Naive thymus-derived CD4-positive, alpha-beta T cell (primary cell): ENCODE measurements at regions not wholly inside any gene's neighbourhood (a gene's known extent, or its start where the extent isn't known, plus 50 kb on each side); places are given as distances from the start of the nearest gene placed in this dataset.

Source experiments
- ATAC-seq: fragments of 150-1000 bp; cut with Tn5 transposase; 2 replicates; pipeline ENCODE4 v1.10.0; 2021; ENCODE audit warnings: mild to moderate bottlenecking, moderate library complexity
- CTCF ChIA-PET: fragments of 350-600 bp; sonication (Branson Sonifier 250); formaldehyde crosslinking; loops from one replicate; lab custom pipeline; 2021; ENCODE audit warnings: antibody characterized with exemption; lab: Charles Lee
- POLR2A ChIA-PET: fragments of 350-600 bp; sonication (Branson Sonifier 250); formaldehyde crosslinking; loops from one replicate; lab custom pipeline; 2021; ENCODE audit warnings: antibody characterized with exemption, inconsistent platforms; lab: Charles Lee
- DNase-seq, 9 donors: peaks; one replicate each; pipeline versions ENCODE4 v3.0.0 to v3.0.0-alpha.2; 2020 to 2022; ENCODE audit warnings: mixed read lengths in 1 of 9
- H3K27ac ChIP-seq: one replicate; pipeline ENCODE4 v1.7.0; 2013; ENCODE audit warnings: mild to moderate bottlenecking, low read depth, low read length, moderate library complexity
- H3K27me3 ChIP-seq, 2 donors: one replicate each; pipeline ENCODE4 v1.7.0; 2013; ENCODE audit warnings: low read length in 2 of 2, mild to moderate bottlenecking in 2 of 2, moderate library complexity in 2 of 2; ENCODE audit not compliant: control insufficient read depth in 2 of 2, insufficient read depth in 2 of 2
- H3K36me3 ChIP-seq, 3 experiments: 1 replicate in 2 of 3; 2 replicates in 1 of 3; pipeline ENCODE4 v1.7.0; 2013; ENCODE audit warnings: low read length in 3 of 3, mild to moderate bottlenecking in 3 of 3, moderate library complexity in 1 of 3; ENCODE audit not compliant: insufficient read depth in 3 of 3, control insufficient read depth in 2 of 3
- H3K4me1 ChIP-seq, 2 donors: one replicate each; pipeline ENCODE4 v1.7.0; 2013; ENCODE audit warnings: low read length in 2 of 2, mild to moderate bottlenecking in 2 of 2, moderate library complexity in 1 of 2; ENCODE audit not compliant: control insufficient read depth in 2 of 2, insufficient read depth in 2 of 2
- H3K4me3 ChIP-seq: 2 replicates; pipeline ENCODE4 v1.7.0; 2013; ENCODE audit warnings: mild to moderate bottlenecking, low read length
- H3K9me3 ChIP-seq, 3 experiments: 1 replicate in 2 of 3; 2 replicates in 1 of 3; pipeline ENCODE4 v1.7.0; 2013; ENCODE audit warnings: low read length in 3 of 3; ENCODE audit not compliant: control insufficient read depth in 2 of 3
- H3K27ac Mint-ChIP-seq, 9 donors: one replicate each; pipeline ENCODE4 v1.8.0; 2020 to 2022; ENCODE audit warnings: mixed read lengths in 9 of 9, mild to moderate bottlenecking in 8 of 9, moderate library complexity in 5 of 9, inconsistent platforms in 2 of 9
- H3K27me3 Mint-ChIP-seq, 5 donors: one replicate each; pipeline ENCODE4 v1.8.0; 2021 to 2022; ENCODE audit warnings: mixed read lengths in 5 of 5, mild to moderate bottlenecking in 1 of 5
- H3K36me3 Mint-ChIP-seq, 5 donors: one replicate each; pipeline ENCODE4 v1.8.0; 2020 to 2022; ENCODE audit warnings: mixed read lengths in 5 of 5, mild to moderate bottlenecking in 3 of 5, inconsistent platforms in 1 of 5
- H3K4me1 Mint-ChIP-seq, 7 donors: one replicate each; pipeline ENCODE4 v1.8.0; 2020 to 2022; ENCODE audit warnings: mixed read lengths in 7 of 7, mild to moderate bottlenecking in 3 of 7, inconsistent platforms in 1 of 7
- H3K4me3 Mint-ChIP-seq, 10 donors: one replicate each; pipeline ENCODE4 v1.8.0; 2020 to 2022; ENCODE audit warnings: mild to moderate bottlenecking in 10 of 10, mixed read lengths in 10 of 10, moderate library complexity in 6 of 10, inconsistent platforms in 2 of 10
- H3K9me3 Mint-ChIP-seq, 11 donors: one replicate each; pipeline ENCODE4 v1.8.0; 2020 to 2022; ENCODE audit warnings: mixed read lengths in 11 of 11, mild to moderate bottlenecking in 4 of 11, inconsistent platforms in 1 of 11, moderate library complexity in 1 of 11
- intact Hi-C, 2 donors: fragments of 100-400 bp; cut with micrococcal nuclease; formaldehyde crosslinking; loops; one replicate each; pipeline ENCODE4 v1.15.1; 2023

GRCh38 chr10:36271627-36272340 lies 629.7 kb upstream of the FZD8 start:
- Histone ChIP-seq H3K27me3 (no peaks in the 10 kb centered on the region), H3K36me3 (no peaks in the 10 kb centered on the region), H3K4me3 (no peak overlapping the region), H3K4me1 (no peaks in the 10 kb centered on the region), H3K9me3 (peaks cover 0 to 5% (median 0%) of the 10 kb centered on the region in 3 experiments), H3K27ac (no peak overlapping the region)
- Mint-ChIP-seq H3K36me3 (no peaks in the 10 kb centered on the region), H3K27me3 (no peaks in the 10 kb centered on the region), H3K9me3 (peaks cover 3 to 32% (median 14%) of the 10 kb centered on the region in 11 donors), H3K4me1 (no peaks in the 10 kb centered on the region), H3K27ac (no peak overlapping the region), H3K4me3 (no peak overlapping the region)
- DNase-seq (no peak), ATAC-seq (no peak)
- intact Hi-C loops: no loop called here
- ChIA-PET CTCF (no interaction called here), POLR2A (no interaction called here)

DNA sequence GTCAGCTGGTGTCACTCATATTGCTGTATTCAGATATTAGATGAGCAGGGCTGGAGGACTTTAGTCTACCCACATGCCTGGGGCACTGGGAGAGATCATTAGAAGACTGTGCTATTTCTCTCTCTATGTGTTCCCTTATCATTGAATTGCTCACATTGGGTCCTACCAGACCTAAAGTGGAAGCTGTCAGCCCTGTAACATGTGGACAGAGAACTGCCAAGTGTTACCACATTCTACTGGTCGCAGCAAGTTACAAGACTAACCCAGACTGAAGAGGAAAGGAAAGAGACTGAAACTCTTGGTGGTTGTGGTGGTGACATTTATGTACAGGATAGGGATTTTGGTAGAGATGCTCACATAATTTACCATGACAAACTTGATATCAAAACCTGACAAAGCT lies 627.1 kb upstream of the FZD8 start:
- intact Hi-C loops: no loop called here
- Histone ChIP-seq H3K27ac (no peak overlapping the region), H3K9me3 (peaks cover 0 to 4% (median 0%) of the 10 kb centered on the region in 3 experiments), H3K4me3 (no peak overlapping the region), H3K27me3 (no peaks in the 10 kb centered on the region), H3K4me1 (no peaks in the 10 kb centered on the region), H3K36me3 (no peaks in the 10 kb centered on the region)
- peaks cover 0 to 14% (median 5%) of the 10 kb centered on the region in 11 donors for H3K9me3 Mint-ChIP-seq
- ATAC-seq (no peak), DNase-seq (no peak)
- no peak overlapping the region for H3K27ac Mint-ChIP-seq
- no peaks in the 10 kb centered on the region for H3K36me3 Mint-ChIP-seq
- no peaks in the 10 kb centered on the region for H3K4me1 Mint-ChIP-seq
- POLR2A ChIA-PET: no interaction called here
- H3K27me3 Mint-ChIP-seq: no peaks in the 10 kb centered on the region
- no peak overlapping the region for H3K4me3 Mint-ChIP-seq
- CTCF ChIA-PET: interaction anchor here (0.5 kb wide), 1 partner anchor 50 kb away, joined by 3 read pairs; no protein-coding TSS in a partner anchor

- CTCF ChIA-PET: no interaction called here
- DNase-seq: no peak
These were observed 624.8 kb upstream of the FZD8 start for GRCh38 chr10:36266923-36267322.

DNA sequence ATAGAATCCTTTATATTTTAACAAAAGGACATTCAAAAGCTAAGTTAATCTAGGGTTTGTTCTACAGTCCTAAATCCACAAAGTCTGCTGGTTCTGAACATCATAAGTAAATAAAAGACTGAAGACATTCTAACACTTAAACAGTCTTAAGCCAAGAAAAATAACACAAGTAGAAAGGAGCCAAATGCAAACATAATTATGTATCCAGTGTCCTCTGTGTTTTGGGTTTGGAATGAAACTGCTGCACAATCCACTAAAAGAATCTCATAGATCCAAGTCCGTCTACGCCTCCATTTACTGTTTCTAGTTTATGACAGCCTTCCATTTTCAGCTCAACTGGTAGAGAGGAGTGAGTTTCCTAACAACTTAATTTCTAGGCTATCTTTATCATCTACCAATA lies 623.6 kb upstream of the FZD8 start:
- Histone ChIP-seq H3K4me1 (no peaks in the 10 kb centered on the region), H3K27ac (no peak overlapping the region), H3K9me3 (no peaks in the 10 kb centered on the region), H3K36me3 (no peaks in the 10 kb centered on the region), H3K4me3 (no peak overlapping the region), H3K27me3 (no peaks in the 10 kb centered on the region)
- Mint-ChIP-seq H3K36me3 (no peaks in the 10 kb centered on the region), H3K27me3 (no peaks in the 10 kb centered on the region), H3K4me3 (no peak overlapping the region), H3K9me3 (peaks cover 0 to 14% (median 2%) of the 10 kb centered on the region in 11 donors), H3K4me1 (no peaks in the 10 kb centered on the region), H3K27ac (no peak overlapping the region)
- CTCF ChIA-PET: no interaction called here
- DNase-seq: no peak
- intact Hi-C loops: no loop called here
- no peak for ATAC-seq
- POLR2A ChIA-PET: no interaction called here

More at GRCh38 chr10:36266923-36267322, 624.8 kb upstream of the FZD8 start:
- no peaks in the 10 kb centered on the region for H3K36me3 ChIP-seq
- H3K27me3 ChIP-seq: no peaks in the 10 kb centered on the region
- peaks cover 0 to 14% (median 2%) of the 10 kb centered on the region in 11 donors for H3K9me3 Mint-ChIP-seq
- H3K27ac ChIP-seq: no peak overlapping the region
- H3K9me3 ChIP-seq: no peaks in the 10 kb centered on the region
- H3K4me3 Mint-ChIP-seq: no peak overlapping the region
- intact Hi-C loops: no loop called here
- H3K27ac Mint-ChIP-seq: no peak overlapping the region
- no peaks in the 10 kb centered on the region for H3K27me3 Mint-ChIP-seq
- POLR2A ChIA-PET: no interaction called here
- H3K36me3 Mint-ChIP-seq: no peaks in the 10 kb centered on the region
- no peaks in the 10 kb centered on the region for H3K4me1 Mint-ChIP-seq
- H3K4me1 ChIP-seq: no peaks in the 10 kb centered on the region
- no peak overlapping the region for H3K4me3 ChIP-seq
- ATAC-seq: no peak

- CTCF ChIA-PET: no interaction called here
- no peaks in the 10 kb centered on the region for H3K4me1 Mint-ChIP-seq
- Histone ChIP-seq H3K9me3 (no peaks in the 10 kb centered on the region), H3K27ac (no peak overlapping the region), H3K4me1 (no peaks in the 10 kb centered on the region), H3K36me3 (no peaks in the 10 kb centered on the region), H3K27me3 (no peaks in the 10 kb centered on the region), H3K4me3 (no peak overlapping the region)
- intact Hi-C loops: no loop called here
- DNase-seq (no peak), ATAC-seq (no peak)
- H3K9me3 Mint-ChIP-seq: peaks cover 0 to 19% (median 6%) of the 10 kb centered on the region in 11 donors
- POLR2A ChIA-PET: no interaction called here
- no peak overlapping the region for H3K27ac Mint-ChIP-seq
- H3K4me3 Mint-ChIP-seq: no peak overlapping the region
- H3K36me3 Mint-ChIP-seq: no peaks in the 10 kb centered on the region
- H3K27me3 Mint-ChIP-seq: no peaks in the 10 kb centered on the region
These were observed 621.8 kb upstream of the FZD8 start for GRCh38 chr10:36263871-36264270.

- Histone ChIP-seq H3K4me3 (no peak overlapping the region), H3K27me3 (no peaks in the 10 kb centered on the region), H3K9me3 (no peaks in the 10 kb centered on the region), H3K4me1 (no peaks in the 10 kb centered on the region), H3K36me3 (no peaks in the 10 kb centered on the region), H3K27ac (no peak overlapping the region)
- H3K27me3 Mint-ChIP-seq: no peaks in the 10 kb centered on the region
- ATAC-seq (no peak), DNase-seq (no peak)
- H3K9me3 Mint-ChIP-seq: peaks cover 0 to 18% (median 7%) of the 10 kb centered on the region in 11 donors
- ChIA-PET CTCF (no interaction called here), POLR2A (no interaction called here)
- H3K27ac Mint-ChIP-seq: no peak overlapping the region
- H3K4me1 Mint-ChIP-seq: no peaks in the 10 kb centered on the region
- intact Hi-C loops: no loop called here
- no peak overlapping the region for H3K4me3 Mint-ChIP-seq
- H3K36me3 Mint-ChIP-seq: no peaks in the 10 kb centered on the region
These were observed 614.9 kb upstream of the FZD8 start for GRCh38 chr10:36256948-36257356.

DNA sequence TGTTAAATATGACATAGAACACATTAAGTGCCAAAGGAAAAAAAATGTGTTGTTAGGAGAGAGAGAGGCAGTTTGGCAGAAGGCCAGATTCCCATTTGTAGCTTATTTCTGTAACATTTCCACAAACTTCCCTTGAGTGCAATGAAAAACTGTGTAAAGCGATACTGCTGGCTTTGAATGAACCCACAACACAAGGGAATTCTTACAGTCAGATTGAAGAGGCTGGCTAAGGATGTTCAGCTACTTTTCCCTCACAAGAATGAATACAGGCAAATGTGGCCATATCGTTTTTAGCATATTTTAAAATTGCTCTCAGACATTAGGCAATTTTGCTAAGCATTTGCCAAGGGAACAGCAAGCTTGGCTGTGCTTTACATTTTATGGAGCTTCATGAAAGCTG lies 614.1 kb upstream of the FZD8 start:
- Histone ChIP-seq H3K9me3 (no peaks in the 10 kb centered on the region), H3K36me3 (no peaks in the 10 kb centered on the region), H3K4me1 (no peaks in the 10 kb centered on the region), H3K27me3 (no peaks in the 10 kb centered on the region), H3K27ac (no peak overlapping the region), H3K4me3 (no peak overlapping the region)
- Mint-ChIP-seq H3K9me3 (peaks cover 0 to 24% (median 7%) of the 10 kb centered on the region in 11 donors), H3K27ac (no peak overlapping the region), H3K36me3 (no peaks in the 10 kb centered on the region), H3K4me3 (no peak overlapping the region), H3K4me1 (no peaks in the 10 kb centered on the region), H3K27me3 (no peaks in the 10 kb centered on the region)
- CTCF ChIA-PET: no interaction called here
- intact Hi-C loops: no loop called here
- POLR2A ChIA-PET: no interaction called here
- ATAC-seq (no peak), DNase-seq (no peak)
